SK-N-SH (cell line): ENCODE measurements at regions not wholly inside any gene's neighbourhood (a gene's known extent, or its start where the extent isn't known, plus 50 kb on each side); places are given as distances from the start of the nearest gene placed in this dataset.

ENCODE experiments used
- CTCF ChIA-PET: fragments of 300-600, 350-600 bp; formaldehyde crosslinking; extraction: SDS; loops from one replicate; lab custom pipeline; 2021; lab: Yijun Ruan, JAX
- POLR2A ChIA-PET: fragments of 350-600 bp; sonication (Branson Sonifier 250); formaldehyde crosslinking; extraction: SDS; loops from one replicate; lab custom pipeline; 2020; ENCODE audit warnings: antibody characterized with exemption, inconsistent platforms; lab: Yijun Ruan, JAX
- DNase-seq: peaks from one replicate; pipeline ENCODE4 v3.0.0; 2012
- H2AFZ ChIP-seq: fragments of 200-600 bp; sonication (generic); 2 replicates; pipeline ENCODE4 v1.8.1; 2016; ENCODE audit warnings: antibody characterized with exemption, mild to moderate bottlenecking, low read depth
- H3F3A ChIP-seq: fragments of 200-600 bp; sonication (generic); replicated peaks from 2 replicates; pipeline ENCODE3; 2016; ENCODE audit warnings: antibody characterized with exemption, mild to moderate bottlenecking; ENCODE audit not compliant: insufficient read depth
- H3K27ac ChIP-seq, 2 experiments: fragments of 200-500 bp in 1 of 2; fragments of 200-600 bp in 1 of 2; sonication (Bioruptor generic) in 1 of 2; sonication (generic), shearing (Covaris generic) in 1 of 2; 2 replicates each; pipeline versions ENCODE4 v1.5.1 to v1.6.1; 2014 to 2016; ENCODE audit warnings: low read depth in 2 of 2, inconsistent platforms in 1 of 2, low read length in 1 of 2, mild to moderate bottlenecking in 1 of 2, mixed read lengths in 1 of 2
- H3K27me3 ChIP-seq: fragments of 200-600 bp; sonication (generic), shearing (Covaris generic); 2 replicates; pipeline ENCODE4 v1.6.1; 2016; ENCODE audit warnings: mixed run types; ENCODE audit not compliant: insufficient read depth
- H3K36me3 ChIP-seq, 2 experiments: fragments of 200-500 bp in 1 of 2; fragments of 200-600 bp in 1 of 2; sonication (Bioruptor generic) in 1 of 2; sonication (generic) in 1 of 2; replicated peaks in 1 of 2; 2 replicates each; pipeline versions ENCODE3 to v1.5.1; 2014 to 2016; ENCODE audit warnings: low read length in 1 of 2, mild to moderate bottlenecking in 1 of 2; ENCODE audit not compliant: insufficient read depth in 2 of 2, control insufficient read depth in 1 of 2
- H3K4me1 ChIP-seq, 2 experiments: fragments of 200-500 bp in 1 of 2; fragments of 200-600 bp in 1 of 2; sonication (Bioruptor generic) in 1 of 2; sonication (generic), shearing (Covaris generic) in 1 of 2; 2 replicates each; pipeline versions ENCODE4 v1.5.1 to v1.6.1; 2014 to 2016; ENCODE audit warnings: low read depth in 1 of 2, low read length in 1 of 2, mixed run types in 1 of 2; ENCODE audit not compliant: insufficient read depth in 2 of 2, control insufficient read depth in 1 of 2
- H3K4me2 ChIP-seq: fragments of 200-600 bp; sonication (generic), shearing (Covaris generic); 2 replicates; pipeline ENCODE4 v1.6.1; 2017; ENCODE audit warnings: mixed run types
- H3K4me3 ChIP-seq, 2 experiments: fragments of 200-500 bp in 1 of 2; fragments of 200-600 bp in 1 of 2; sonication (Bioruptor generic) in 1 of 2; sonication (generic), shearing (Covaris generic) in 1 of 2; 2 replicates each; pipeline versions ENCODE4 v1.5.1 to v1.8.1; 2014 to 2016; ENCODE audit warnings: low read depth in 2 of 2, inconsistent platforms in 1 of 2, low read length in 1 of 2, mild to moderate bottlenecking in 1 of 2, mixed read lengths in 1 of 2, moderate library complexity in 1 of 2
- H3K79me2 ChIP-seq: fragments of 200-600 bp; sonication (generic); 2 replicates; pipeline ENCODE4 v1.8.1; 2017; ENCODE audit warnings: mild to moderate bottlenecking; ENCODE audit not compliant: insufficient read depth
- H3K9ac ChIP-seq: fragments of 200-600 bp; sonication (generic); 2 replicates; pipeline ENCODE4 v1.6.1; 2017; ENCODE audit warnings: mixed run types
- H3K9me2 ChIP-seq: fragments of 200-600 bp; sonication (generic); 2 replicates; pipeline ENCODE4 v1.6.1; 2017; ENCODE audit warnings: mixed run types
- H3K9me3 ChIP-seq: fragments of 200-600 bp; sonication (generic); 2 replicates; pipeline ENCODE4 v1.6.1; 2017; ENCODE audit warnings: mixed run types, mild to moderate bottlenecking, moderate library complexity
- H4K20me1 ChIP-seq: fragments of 200-600 bp; sonication (generic); 2 replicates; pipeline ENCODE4 v1.6.1; 2017; ENCODE audit warnings: mild to moderate bottlenecking, mixed run types; ENCODE audit not compliant: insufficient read depth
- ELF1 ChIP-seq: IDR thresholded peaks from 2 replicates; pipeline ENCODE4 v1.4.0; 2012
- EP300 ChIP-seq, 2 experiments: IDR thresholded peaks; 2 replicates each; pipeline versions ENCODE4 v1.4.0 to v1.6.1; 2012; ENCODE audit warnings: borderline replicate concordance in 1 of 2, low read depth in 1 of 2, low read length in 1 of 2
- FOXJ3 ChIP-seq: sonication (generic); formaldehyde crosslinking; IDR thresholded peaks from 2 replicates; pipeline ENCODE4 v1.5.1; 2020; ENCODE audit warnings: mild to moderate bottlenecking, missing genetic modification reagents
- JUND ChIP-seq: IDR thresholded peaks from 2 replicates; pipeline ENCODE4 v1.4.0; 2012
- MEF2A ChIP-seq: IDR thresholded peaks from 2 replicates; pipeline ENCODE4 v1.4.0; 2012; ENCODE audit warnings: low read depth, borderline replicate concordance
- NFIC ChIP-seq: IDR thresholded peaks from 2 replicates; pipeline ENCODE4 v1.4.0; 2012; ENCODE audit warnings: borderline replicate concordance
- RAD21 ChIP-seq: IDR thresholded peaks from 2 replicates; pipeline ENCODE4 v1.6.1; 2012; ENCODE audit warnings: mild to moderate bottlenecking, low read length
- REST ChIP-seq: IDR thresholded peaks from 2 replicates; pipeline ENCODE4 v1.6.1; 2012; ENCODE audit warnings: mild to moderate bottlenecking, low read depth, low read length, moderate library complexity
- RXRA ChIP-seq: IDR thresholded peaks from 2 replicates; pipeline ENCODE4 v1.4.0; 2012; ENCODE audit warnings: low read depth, mild to moderate bottlenecking, borderline replicate concordance
- SIN3A ChIP-seq: IDR thresholded peaks from 2 replicates; pipeline ENCODE4 v1.6.1; 2012; ENCODE audit warnings: low read depth, mild to moderate bottlenecking, low read length, moderate library complexity, borderline replicate concordance
- SMC3 ChIP-seq: IDR thresholded peaks from 2 replicates; pipeline ENCODE4 v1.6.1; 2012; ENCODE audit warnings: low read depth, low read length, improper control_type of control experiment
- TCF12 ChIP-seq: IDR thresholded peaks from 2 replicates; pipeline ENCODE4 v1.4.0; 2012
- USF1 ChIP-seq: IDR thresholded peaks from 2 replicates; pipeline ENCODE4 v1.4.0; 2012; ENCODE audit warnings: low read depth, borderline replicate concordance
- USF2 ChIP-seq: fragments of 150-350 bp; IDR thresholded peaks from 2 replicates; pipeline ENCODE4 v1.6.1; 2017; ENCODE audit warnings: antibody characterized with exemption, low read length, low read depth, borderline replicate concordance
- ZBTB33 ChIP-seq: IDR thresholded peaks from 2 replicates; pipeline ENCODE4 v1.4.0; 2012; ENCODE audit warnings: low read depth, borderline replicate concordance
- WGBS: methylation state at CpG from one replicate; pipeline ENCODE4 v1.1.6; 2017; ENCODE audit warnings: low lambda C conversion rate; 5-methylcytosine and 5-hydroxymethylcytosine counted together
- TF ChIP-seq, protein P1 (sequence below): IDR thresholded peaks from 2 replicates; pipeline ENCODE4 v1.4.0; 2012; ENCODE audit warnings: low read depth
- TF ChIP-seq, protein P2 (sequence below): fragments of 200-600 bp; sonication (generic); IDR thresholded peaks from 2 replicates; pipeline ENCODE4 v1.6.1; 2017; ENCODE audit warnings: antibody characterized with exemption, mild to moderate bottlenecking, moderate library complexity

DNA sequence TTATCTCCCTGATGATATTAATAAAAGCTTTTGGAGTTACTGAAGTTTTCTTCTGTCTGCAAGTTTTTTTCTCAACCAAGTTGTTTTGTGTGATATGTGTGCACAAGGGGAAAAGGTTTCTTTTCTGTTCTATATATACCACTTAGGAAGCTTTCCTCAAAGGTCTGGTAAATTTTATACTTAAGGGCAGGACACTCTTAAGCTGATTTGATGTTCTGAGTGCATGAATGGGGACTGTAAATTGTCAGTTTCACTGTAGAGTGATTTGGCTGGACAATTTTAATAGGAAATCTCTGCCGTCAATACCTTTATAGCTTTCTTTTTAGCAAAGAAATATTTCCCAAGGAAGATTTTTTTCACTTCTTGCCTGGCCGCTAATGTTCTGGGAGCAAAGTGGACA, 354.7 kb downstream of the TGFB2 start:
- Histone ChIP-seq H3K79me2 (no peaks in the 10 kb centered on the region), H3K4me3 (no peak overlapping the region), H2AFZ (no peak overlapping the region), H3K27ac (peak overlapping the region in 1 of 2 experiments; percentile 22; a peak in 1 of 4 replicates), H3K9me3 (no peaks in the 10 kb centered on the region), H3K4me1 (peaks cover 0 to 2% of the 10 kb centered on the region in 2 experiments; a peak in 2 of 4 replicates), H3F3A (peaks cover 3% of the 10 kb centered on the region), H3K36me3 (no peaks in the 10 kb centered on the region), H3K9me2 (no peaks in the 10 kb centered on the region), H3K4me2 (no peak overlapping the region), H3K27me3 (no peaks in the 10 kb centered on the region), H4K20me1 (no peaks in the 10 kb centered on the region), H3K9ac (no peak overlapping the region)
- DNase-seq = no peak
- WGBS = 95% methylated on average over 2 of the region's 2 CpGs
- POLR2A ChIA-PET = no interaction called here
- TF ChIP-seq RAD21 (no peak), NFIC (no peak), TCF12 (no peak)
- CTCF ChIA-PET = no interaction called here

DNA sequence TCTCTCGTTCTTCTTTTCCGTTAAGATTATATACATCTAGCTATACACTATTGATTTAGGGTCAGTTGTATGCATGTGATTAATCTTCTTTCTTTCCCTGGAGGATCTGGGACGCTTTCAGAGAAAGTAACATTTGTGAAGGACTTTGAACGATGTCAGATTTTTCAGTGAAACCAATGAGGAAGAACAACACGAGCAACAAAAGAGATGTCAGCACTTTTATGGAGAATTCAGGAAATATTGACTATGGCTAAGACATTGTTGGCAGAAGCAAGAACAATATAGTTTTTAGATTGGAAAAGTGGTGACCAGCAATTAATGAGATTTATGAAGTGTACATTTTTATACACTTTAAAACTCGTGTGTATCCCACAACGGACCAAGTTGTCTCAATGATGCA, 355.5 kb downstream of the TGFB2 start:
- Histone ChIP-seq H3K27ac (no peak overlapping the region), H3K4me3 (no peak overlapping the region), H3K36me3 (no peaks in the 10 kb centered on the region), H3K9me3 (no peaks in the 10 kb centered on the region), H3K79me2 (no peaks in the 10 kb centered on the region), H3K4me1 (peaks cover 1 to 10% of the 10 kb centered on the region in 2 experiments; a peak in 2 of 4 replicates), H3K9me2 (no peaks in the 10 kb centered on the region), H3K9ac (no peak overlapping the region), H4K20me1 (no peaks in the 10 kb centered on the region), H2AFZ (no peak overlapping the region)
- DNase-seq = no peak
- POLR2A ChIA-PET = no interaction called here
- TF ChIP-seq, protein P1, sequence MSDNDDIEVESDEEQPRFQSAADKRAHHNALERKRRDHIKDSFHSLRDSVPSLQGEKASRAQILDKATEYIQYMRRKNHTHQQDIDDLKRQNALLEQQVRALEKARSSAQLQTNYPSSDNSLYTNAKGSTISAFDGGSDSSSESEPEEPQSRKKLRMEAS = no peak
- TF ChIP-seq, protein P2, sequence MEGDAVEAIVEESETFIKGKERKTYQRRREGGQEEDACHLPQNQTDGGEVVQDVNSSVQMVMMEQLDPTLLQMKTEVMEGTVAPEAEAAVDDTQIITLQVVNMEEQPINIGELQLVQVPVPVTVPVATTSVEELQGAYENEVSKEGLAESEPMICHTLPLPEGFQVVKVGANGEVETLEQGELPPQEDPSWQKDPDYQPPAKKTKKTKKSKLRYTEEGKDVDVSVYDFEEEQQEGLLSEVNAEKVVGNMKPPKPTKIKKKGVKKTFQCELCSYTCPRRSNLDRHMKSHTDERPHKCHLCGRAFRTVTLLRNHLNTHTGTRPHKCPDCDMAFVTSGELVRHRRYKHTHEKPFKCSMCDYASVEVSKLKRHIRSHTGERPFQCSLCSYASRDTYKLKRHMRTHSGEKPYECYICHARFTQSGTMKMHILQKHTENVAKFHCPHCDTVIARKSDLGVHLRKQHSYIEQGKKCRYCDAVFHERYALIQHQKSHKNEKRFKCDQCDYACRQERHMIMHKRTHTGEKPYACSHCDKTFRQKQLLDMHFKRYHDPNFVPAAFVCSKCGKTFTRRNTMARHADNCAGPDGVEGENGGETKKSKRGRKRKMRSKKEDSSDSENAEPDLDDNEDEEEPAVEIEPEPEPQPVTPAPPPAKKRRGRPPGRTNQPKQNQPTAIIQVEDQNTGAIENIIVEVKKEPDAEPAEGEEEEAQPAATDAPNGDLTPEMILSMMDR = no peak
- TF ChIP-seq RAD21 (no peak), EP300 (IDR thresholded peaks at IDR 0.05; ENCODE audit: borderline replicate concordance in 1 of 2, low read depth in 1 of 2, low read length in 1 of 2) (no peak), TCF12 (no peak), ELF1 (no peak), RXRA (no peak), ZBTB33 (no peak), MEF2A (no peak), SMC3 (no peak), REST (no peak), SIN3A (no peak), USF2 (no peak), USF1 (no peak), NFIC (no peak), JUND (no peak), FOXJ3 (no peak)
- TF ChIP-seq, all 33 proteins: peak for 0
- Histone ChIP-seq H3F3A (peaks cover 11% of the 10 kb centered on the region), H3K4me2 (no peak overlapping the region), H3K27me3 (no peaks in the 10 kb centered on the region)
- CTCF ChIA-PET = interaction anchor here (0.7 kb wide), 1 partner anchor 226 kb away, joined by 3 read pairs; no protein-coding TSS in a partner anchor
- WGBS = 89% methylated on average over 7 of the region's 7 CpGs
